Activated gamma-delta T cell treated with Interleukin-2 at 50 U/mL for 16 hours (primary cell): ENCODE measurements at regions not wholly inside any gene's neighbourhood (a gene's known extent, or its start where the extent isn't known, plus 50 kb on each side); places are given as distances from the start of the nearest gene placed in this dataset.

Experiments used
- DNase-seq: peaks from one replicate; pipeline ENCODE4 v3.0.0-alpha.2; 2020

DNA sequence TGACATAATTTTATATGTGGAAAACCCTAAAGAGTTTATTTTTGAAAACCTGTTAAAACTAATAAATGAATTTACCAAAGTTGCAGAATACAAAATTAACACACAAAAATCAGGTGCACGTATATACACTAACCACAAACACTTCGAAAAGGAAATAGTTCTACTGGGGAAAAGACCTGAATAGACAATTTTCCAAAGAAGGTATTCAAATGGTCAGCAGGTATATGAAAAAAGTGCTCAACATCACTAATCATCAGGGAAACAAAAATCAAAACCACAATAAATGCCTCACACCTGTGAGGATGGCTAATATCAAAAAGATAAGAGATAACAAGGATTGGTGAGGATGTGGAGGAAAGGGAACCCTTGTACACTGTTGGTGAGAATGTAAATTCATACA, 110.6 kb downstream of the PXDC1 start:
- DNase-seq: no peak

DNA sequence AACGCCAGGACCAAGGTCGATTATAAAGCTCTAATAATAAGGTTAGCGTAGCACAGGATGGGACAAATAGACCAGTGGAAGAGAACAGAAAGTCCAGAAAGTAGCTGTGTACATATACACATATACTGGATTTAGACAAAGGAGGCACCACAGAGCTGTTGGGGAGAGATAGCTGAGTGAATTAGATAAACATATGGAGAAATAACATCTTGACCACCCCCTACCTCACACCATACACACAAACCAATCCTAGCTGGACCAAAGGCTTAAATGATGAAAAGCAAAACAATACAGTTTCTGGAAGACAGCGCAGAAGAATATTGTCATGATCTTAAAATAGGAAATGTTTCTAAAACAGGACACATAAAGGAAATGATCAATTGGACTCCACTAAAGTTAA, 112.9 kb downstream of the PXDC1 start:
- no peak for DNase-seq

DNA sequence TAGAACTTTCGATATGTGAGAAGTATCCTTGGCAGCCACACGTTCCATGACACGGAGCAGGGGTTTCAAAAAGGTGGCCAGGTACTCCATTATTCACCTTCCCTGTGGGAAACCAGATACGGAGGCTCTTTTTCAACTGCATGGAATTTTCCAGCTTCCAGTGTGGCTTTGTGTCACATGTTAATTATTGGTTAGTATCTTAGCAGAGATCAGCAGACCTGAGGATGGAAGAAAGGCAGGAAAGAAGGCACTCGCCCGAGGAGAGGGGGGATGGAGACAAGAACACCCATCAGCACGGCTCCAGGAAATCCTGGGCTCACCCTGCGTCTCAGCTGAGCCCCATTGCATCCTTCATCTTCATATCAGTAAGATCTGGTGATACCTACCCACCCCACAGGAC, 115.5 kb downstream of the PXDC1 start:
- no peak for DNase-seq

DNA sequence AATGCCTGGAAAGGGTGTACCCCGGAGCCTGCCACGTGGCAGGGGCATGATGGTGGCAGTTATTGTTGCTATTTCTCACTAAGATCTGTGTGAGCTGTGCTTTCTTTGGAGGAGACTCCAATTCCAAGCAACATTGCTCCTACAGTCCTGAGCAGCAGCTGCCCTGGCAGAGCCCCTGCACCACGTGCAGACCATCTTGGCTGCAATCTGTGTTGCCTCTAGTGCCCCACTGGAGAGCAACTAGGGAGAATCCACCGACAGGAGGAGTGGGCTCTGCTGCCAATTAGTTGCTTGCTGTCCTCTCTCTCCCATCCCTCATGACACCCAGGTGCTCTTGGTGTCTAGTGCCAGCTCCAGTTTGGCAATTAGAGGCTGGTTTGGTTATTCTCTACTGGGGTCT, 116.0 kb downstream of the PXDC1 start:
- no peak for DNase-seq

DNA sequence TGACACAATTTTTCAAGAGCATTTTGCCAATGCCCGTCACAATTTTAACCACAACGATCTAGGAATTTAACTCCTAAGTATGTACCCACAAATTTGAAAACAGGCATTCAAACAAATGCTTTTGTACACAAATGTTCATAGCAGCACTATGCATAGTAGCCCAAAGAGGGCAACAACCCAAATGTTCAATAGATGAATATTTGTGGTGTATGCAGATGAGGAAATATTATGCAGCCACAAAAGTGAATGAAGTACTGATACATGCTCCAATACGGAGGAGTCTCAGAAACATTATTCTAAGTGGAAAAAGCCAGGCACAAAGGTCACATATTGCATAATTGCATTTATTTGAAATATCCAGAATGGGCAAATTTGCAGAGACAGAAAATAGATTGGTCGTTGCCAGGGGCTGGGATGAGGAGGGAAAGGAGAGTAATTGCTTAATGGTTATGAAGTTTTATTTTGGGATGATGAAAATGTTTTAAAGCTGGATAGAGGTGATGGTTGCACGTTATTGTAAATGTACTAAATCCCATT, 117.2 kb downstream of the PXDC1 start:
- DNase-seq: no peak

DNA sequence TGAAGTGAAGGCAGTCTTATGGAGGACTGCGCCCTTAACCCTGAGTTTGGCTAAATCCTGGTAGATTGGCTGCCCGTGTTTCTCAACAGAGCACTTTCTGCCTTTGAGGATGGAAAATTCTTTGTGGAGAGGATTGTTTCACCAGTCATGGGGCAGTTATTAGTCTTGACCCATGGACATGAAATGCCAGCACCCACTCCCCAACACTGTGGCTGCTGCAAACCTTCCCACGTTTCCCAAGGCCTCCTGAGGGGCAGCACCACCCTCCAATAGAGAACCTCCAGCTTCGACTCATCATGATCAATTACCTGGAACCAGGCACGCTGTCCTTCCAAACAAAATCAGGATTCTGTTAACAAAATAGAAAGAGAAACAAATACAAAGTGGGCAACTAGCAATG, 117.8 kb downstream of the PXDC1 start:
- DNase-seq: no peak

DNA sequence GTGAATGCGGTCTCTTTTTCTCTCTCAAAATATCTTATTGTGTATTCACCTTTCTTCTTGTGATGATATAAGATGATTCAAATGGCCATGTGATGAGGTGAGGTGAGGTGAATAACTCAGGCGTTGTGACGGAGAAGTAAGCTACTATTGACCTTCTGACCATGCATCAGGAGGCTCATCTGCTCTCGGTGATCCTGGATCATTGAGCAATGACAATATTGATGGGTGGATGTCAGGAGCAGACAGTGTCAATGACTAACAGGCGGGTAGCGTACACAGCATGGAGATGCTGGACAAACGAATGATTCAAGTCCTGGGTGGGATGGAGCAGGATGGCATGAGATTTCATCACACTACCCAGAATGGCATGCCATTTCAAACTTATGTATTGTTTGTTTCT, 119.6 kb downstream of the PXDC1 start:
- DNase-seq: no peak

DNA sequence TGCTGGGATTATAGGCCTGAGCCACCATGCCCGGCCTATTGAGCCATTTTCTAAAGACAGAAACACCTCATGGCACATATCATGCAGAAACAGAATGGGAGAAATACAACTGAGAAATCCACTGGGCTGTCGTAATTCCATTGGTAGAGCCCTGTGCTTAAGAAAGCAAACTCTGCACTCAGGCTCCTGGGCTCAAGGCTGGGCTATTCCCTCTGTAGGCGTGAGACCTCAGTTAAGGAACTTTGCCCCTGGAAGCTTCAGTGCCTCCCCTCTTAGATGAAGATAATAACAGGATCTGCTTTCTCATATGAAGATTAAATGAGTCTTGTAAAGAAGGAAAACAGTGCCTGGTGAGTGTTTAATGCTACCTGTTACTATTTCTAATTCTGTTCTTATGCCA, 120.3 kb downstream of the PXDC1 start:
- no peak for DNase-seq

DNA sequence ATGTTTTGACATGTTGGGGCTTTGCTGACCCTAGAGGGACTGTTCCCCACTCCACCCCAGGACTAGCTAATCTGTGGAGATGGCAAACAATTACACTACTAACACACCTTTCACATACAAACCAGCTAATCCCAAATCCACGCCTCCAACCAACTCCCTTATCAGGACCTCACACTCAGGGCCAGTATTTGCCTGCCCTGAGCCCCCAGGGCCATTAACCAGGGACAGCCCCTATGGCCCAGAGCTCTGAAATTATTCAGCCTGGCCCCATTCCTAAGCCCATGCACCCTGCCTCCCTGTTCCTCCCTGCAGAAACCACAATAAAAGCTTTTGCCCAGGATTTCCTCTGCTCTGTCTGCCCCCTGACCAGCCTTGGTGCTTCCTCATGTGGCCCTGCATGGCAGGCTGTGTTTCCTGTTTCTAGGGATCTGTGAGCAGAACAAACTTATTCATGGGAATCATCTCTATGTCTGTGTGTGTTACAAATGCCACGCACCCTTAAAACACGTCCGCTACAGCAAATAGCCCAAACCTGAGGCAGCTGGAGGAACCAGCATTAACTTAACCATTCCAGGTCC, 121.2 kb downstream of the PXDC1 start:
- DNase-seq: no peak

DNA sequence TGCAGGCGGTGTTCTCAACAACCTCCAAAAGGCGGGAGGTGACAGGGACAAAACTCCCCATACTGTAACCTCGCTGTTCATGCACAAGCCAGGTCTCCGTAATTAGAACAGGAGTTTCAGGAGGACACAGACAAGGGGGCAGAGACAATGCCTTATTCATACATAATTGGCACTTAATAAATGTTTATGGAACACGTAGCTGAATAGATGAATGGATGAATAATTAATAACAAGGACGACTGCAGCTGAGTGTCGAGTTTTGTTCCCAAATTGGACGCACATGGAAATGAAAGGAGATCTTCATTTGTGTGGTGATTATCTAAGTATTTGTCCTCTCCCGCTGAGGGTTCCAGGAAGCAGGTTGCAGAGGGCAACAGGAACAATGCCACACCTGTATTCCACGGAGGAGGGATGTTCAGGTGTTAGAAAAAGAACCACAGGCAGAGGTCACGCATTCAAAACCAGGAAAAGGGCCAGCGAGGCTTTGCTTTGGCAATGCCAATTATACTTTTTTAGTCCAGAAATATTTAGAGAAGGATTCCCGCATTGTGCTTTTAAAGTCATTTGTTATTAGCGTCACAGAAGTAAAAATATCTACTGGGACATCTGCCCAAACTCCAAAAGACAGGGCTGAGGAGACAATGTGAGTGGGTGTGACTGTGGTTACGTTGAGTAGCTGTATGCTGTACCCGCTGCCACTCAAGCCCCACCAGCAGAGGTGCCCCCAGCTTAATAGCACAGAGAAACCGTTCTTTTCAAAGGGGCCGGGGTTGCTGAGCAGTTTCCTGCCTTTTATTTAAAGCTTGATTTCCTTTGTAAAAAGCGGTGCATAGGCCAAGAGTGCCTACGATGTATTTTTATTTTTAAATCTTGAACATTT, 123.3 kb downstream of the PXDC1 start:
- peak; percentile 18 for DNase-seq

DNA sequence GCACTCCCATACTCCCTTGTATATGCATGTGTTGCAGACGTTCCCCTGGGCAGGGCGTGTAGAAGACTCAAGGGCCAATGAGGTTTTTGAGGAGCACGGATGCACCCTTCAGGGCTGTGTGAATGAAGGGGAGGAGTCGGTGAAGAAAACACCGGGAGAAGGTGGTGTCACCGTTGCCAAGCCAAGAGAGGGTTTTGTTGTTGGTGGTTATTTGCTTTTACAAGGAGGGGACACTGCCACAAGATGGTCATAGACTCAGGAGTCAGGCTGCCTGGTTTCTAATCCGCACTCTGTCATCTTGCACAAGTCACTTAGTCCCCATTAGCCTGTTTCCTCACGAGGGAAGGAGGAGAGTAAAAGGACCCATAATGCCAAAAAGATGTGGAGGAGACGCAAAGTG, 124.0 kb downstream of the PXDC1 start:
- no peak for DNase-seq

DNA sequence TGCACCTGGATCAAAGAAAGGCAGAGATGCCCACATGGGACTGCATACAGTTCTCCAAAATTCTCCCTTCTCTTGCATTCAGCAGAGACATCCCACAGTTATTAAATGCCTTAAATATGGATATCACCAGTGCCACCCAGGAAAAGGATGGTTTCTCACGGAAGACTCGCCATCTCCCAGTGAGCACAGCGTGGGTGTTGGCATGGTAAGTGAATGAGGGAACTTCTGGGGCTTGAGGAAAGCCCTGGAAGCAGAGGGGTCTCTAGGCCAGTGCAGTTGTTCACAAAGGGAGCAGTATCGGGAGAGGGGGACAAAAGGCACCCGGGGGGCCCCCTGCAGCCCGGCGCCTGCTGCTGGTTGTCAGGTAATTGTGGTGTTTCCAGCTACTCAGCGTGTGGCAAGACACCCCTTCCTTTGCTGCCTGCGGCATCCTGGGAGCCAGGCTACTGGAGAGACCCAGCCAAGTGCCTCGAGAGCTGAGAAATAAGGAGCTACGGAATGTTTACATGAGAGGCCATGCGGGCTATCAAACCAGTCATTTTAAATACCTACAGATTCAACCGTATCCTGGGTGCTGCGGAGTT, 125.4 kb downstream of the PXDC1 start:
- no peak for DNase-seq

DNA sequence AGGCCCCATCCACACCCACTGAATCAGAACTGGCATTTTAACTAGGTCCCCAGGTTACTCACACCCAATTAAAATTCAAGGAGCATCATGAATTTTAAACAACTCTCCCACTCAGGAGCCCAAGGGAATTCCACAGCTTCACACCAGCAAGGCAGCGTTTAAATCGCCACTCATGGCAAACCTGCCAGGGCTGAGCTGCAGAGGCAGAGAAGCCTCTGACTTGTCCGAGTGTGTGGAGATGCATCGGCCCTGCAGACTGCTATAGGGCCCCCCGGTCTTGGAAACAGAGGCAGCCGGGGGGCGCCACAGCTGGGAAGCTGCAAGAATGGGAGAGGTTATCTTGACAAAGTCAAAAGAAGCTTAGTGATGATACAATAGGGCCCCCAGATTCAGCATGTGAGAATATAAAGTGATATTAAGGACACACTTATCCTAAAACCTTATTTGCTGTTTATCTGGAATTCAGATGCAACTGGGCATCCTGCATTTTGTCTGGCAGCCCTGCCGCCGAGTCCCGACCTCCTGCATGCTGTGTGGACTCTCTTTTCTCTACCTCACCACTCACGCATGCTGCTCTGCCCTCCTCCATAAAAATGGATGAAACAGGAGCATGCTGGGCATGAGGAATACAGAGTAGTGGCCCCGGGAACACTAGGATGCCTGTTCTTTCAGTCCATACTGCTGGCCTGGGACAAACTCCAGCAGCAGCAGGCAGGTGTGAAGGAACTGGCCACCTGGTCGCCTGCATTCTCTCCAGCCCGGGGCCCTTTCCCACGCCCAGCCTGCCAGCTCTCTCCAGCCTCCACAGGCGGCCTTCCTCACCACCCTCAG, 126.1 kb downstream of the PXDC1 start:
- no peak for DNase-seq

DNA sequence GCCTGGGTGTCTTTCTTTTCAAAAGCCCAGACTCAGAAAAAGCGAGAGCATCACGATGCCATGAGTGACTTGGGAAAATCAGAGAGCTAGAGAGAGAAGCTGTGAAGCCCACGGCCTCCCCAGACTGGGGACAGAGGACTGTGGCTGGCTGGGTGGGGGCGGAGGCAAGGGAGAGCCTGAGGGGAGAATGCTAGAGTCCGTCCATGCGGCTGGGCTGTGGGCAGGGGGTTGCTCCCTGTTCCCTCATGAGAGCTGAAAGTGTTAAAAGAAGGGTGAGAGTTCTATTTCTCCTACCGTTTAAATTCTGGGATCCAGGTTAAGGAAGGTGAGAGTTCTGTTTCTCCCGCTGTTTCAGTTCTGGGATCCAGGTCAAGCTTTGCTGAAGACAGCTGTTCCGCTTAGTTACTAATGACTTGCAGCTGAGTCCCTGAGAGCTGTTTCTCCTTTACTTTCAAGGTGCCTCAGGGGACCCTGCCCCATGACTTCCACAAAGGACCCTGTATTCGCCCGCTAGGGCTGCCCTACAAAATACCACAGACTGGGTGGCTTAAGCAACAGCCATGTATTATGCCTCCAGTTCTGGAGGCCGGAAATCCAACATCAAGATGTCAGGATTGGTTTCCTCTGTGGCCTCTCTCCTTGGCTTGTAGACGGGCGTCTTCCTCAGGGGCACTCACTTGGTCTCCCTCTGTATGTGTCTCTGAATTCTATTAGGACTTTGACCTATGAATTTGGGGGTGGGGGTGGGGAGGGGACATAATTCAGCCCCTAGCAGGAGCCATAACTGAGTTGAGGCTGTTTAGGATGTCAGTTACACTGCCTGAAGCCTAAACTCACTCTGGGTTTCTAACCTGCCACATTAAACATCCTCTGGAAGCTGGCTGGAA, 127.0 kb downstream of the PXDC1 start:
- no peak for DNase-seq

DNA sequence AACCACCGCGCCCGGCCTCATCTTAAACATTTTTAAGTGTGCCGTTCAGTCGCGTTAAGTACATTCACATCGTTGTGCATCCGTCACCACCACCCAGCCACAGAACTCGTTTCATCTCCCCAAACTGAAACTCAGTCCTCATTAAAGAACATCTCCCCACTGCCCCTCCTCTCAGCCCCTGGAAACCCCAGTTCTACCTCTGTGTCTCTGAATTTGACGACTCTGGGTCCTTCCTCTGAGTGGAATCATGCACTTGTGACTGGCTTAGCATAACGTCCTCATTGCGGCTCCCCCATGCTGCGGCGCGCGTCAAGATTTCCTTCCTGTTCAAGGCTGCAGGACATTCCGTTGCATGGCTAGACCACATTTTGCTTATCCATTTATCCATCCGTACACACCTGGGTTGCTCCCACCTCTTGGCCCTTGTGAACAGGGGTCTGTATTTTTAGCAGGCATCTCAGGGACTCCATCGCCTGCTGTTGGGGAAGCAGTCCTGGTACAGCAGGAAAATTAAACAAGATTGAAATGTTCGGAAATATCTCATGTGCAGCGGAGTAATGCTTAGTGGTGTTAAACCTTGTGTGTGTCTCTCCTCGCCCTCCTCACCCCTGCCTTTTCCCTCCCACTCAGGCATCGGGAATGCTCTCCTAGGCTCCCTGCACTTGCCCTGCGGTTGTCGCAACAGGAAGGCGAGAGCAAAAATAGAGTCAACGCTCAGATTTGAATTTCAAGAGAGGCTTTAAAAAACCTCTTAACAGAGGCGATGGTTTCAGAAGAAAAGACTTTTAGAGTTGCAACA, 127.9 kb downstream of the PXDC1 start:
- peak; percentile 7 for DNase-seq

DNA sequence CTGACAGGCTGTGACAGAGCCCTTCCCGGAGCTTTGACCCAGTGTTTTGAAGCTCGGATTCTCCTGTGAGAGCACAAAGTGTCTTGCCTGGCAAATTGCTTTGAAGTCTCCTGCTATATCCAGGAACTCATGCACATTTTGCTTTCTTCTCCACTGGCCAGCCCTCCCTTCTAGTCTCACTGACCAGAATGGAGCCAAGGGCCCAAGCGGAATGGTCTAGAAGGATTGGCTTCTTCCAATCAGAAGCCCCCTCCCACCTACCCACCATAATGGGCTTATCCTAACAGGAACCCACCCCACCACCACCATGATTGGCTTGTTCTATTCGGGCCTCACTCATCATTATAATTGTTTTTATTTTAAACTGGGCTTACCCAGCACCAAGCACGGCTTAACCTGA, 130.1 kb downstream of the PXDC1 start:
- DNase-seq: no peak

DNA sequence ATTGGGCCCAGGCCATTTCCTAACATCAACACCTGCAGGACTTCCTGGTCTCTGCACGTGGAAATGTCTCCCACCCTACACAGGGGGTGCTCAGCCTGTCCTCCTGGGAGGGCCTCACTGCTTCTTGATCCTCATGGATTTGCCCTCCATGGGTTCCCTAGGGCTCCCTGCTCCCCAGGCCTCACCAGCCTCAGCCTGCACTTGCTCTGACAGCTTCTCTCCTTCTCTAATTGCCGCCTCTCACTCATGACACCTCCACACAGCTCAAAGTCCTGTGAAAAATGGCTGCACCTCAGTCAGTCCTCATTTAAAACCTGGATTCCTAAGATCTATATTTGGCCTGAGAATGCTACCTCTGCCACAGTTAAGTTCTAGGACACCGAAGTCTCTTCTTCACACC, 130.6 kb downstream of the PXDC1 start:
- DNase-seq: no peak

DNA sequence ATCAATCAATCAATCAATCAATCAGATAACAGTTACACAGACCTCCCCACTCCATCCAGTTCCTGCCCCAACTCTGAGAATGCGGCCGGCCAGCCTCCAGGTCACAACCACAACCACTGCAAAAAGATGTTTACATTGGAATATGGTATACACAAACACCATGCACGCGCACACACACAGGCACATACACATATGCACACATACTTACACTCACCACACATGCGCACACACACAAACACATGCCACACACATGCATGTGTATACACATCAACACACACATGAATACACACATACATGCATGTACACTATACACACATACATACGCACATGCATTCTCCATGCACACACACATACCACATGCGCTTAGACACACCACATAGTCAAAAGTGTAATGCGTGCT, 131.1 kb downstream of the PXDC1 start:
- no peak for DNase-seq

DNA sequence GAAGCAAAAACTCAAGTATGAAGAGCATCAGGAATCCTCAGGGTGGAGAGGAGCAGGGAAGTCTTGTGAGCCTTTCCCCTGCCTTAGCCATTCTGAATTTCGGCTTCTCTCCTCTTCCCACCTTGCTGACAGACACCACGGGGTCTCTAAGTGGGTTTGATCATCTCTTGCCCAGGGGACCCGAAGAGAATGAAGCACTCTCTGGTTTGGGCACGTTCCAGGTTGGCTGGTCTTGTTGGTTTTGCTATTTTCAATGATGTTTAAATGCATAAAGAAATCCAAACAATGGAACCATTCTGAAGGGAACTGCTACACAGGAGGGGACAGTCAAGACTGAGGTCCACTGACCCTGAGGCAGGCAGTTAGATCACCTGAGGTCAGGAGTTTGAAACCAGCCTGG, 131.7 kb downstream of the PXDC1 start:
- no peak for DNase-seq

DNA sequence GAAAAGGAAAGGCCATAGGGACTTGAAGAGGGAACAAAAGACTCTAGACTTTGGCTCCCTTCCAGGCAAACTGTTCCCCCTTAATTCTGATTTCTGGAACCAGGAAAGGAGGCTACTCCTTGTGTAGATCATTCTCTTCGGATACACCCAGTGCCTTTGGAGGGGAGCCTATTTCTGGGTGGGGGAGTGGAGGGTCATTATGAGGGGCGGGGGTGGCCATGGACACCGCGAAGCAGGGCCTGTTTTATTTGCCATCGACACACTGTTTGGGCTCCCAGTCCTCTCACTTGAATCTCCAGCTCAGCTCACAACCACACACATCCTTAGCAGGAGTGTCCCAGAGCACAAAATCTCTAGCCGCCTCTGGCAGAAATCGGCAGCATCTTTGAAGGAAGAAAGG, 132.3 kb downstream of the PXDC1 start:
- DNase-seq: no peak

DNA sequence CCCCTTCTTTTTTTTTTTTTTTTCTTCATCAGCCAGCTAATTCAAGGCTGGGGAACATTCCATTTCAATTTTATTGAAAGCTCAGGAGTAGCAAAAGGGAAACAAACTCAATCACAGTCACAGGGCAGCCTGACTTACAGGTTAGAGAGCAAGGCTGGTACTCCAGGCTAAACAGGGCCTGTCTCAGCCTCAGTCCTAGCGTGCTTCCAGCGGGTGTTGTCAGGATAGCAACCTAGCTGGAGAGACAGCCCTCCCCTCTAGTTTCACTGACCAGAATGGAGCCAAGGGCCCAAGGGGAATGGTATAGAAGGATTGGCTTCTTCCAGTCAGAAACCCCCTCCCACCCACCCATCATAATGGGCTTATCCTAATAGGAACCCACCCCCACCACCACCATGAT, 132.9 kb downstream of the PXDC1 start:
- DNase-seq: no peak
